H1 (cell line): ENCODE measurements at regions not wholly inside any gene's neighbourhood (a gene's known extent, or its start where the extent isn't known, plus 50 kb on each side); places are given as distances from the start of the nearest gene placed in this dataset.

Experiments used
- JUND ChIP-seq: IDR thresholded peaks from 2 replicates; pipeline ENCODE4 v1.6.1; 2011; ENCODE audit warnings: mild to moderate bottlenecking, improper control_type of control experiment, low read length
- POLR2A ChIP-seq, 2 experiments: IDR thresholded peaks; 1 replicate in 1 of 2; 2 replicates in 1 of 2; pipeline ENCODE4 v1.6.1; 2011; ENCODE audit warnings: low read depth in 2 of 2, low read length in 2 of 2, mild to moderate bottlenecking in 2 of 2; ENCODE audit errors: control extremely low read depth in 1 of 2
- POLR2AphosphoS5 ChIP-seq: IDR thresholded peaks from 2 replicates; pipeline ENCODE4 v1.6.1; 2011; ENCODE audit warnings: low read depth, low read length
- RAD21 ChIP-seq, 2 experiments: IDR thresholded peaks in 1 of 2; conservative IDR thresholded peaks in 1 of 2; 2 replicates each; pipeline ENCODE4 v1.6.1; 2011; ENCODE audit warnings: low read depth in 2 of 2, low read length in 2 of 2, improper control_type of control experiment in 1 of 2, inconsistent platforms in 1 of 2, mild to moderate bottlenecking in 1 of 2, moderate library complexity in 1 of 2
- TAF7 ChIP-seq: optimal IDR thresholded peaks from 2 replicates; pipeline ENCODE3; 2011; ENCODE audit warnings: low read depth, mild to moderate bottlenecking, inconsistent platforms, low read length, moderate library complexity, borderline replicate concordance
- TF ChIP-seq, protein P1 (sequence below), 3 experiments: IDR thresholded peaks; 1 replicate in 2 of 3; 2 replicates in 1 of 3; pipeline versions ENCODE4 v1.5.1 to v1.6.1; 2011; ENCODE audit warnings: low read length in 3 of 3, mild to moderate bottlenecking in 3 of 3, inconsistent platforms in 2 of 3, low read depth in 1 of 3, moderate library complexity in 1 of 3; ENCODE audit not compliant: insufficient read depth in 1 of 3; ENCODE audit errors: control extremely low read depth in 1 of 3
- TF ChIP-seq, protein P2 (sequence below): IDR thresholded peaks from 2 replicates; pipeline ENCODE4 v1.6.1; 2011; ENCODE audit warnings: low read length, improper control_type of control experiment

- no peak for TF ChIP-seq JUND
- TF ChIP-seq, protein P1, sequence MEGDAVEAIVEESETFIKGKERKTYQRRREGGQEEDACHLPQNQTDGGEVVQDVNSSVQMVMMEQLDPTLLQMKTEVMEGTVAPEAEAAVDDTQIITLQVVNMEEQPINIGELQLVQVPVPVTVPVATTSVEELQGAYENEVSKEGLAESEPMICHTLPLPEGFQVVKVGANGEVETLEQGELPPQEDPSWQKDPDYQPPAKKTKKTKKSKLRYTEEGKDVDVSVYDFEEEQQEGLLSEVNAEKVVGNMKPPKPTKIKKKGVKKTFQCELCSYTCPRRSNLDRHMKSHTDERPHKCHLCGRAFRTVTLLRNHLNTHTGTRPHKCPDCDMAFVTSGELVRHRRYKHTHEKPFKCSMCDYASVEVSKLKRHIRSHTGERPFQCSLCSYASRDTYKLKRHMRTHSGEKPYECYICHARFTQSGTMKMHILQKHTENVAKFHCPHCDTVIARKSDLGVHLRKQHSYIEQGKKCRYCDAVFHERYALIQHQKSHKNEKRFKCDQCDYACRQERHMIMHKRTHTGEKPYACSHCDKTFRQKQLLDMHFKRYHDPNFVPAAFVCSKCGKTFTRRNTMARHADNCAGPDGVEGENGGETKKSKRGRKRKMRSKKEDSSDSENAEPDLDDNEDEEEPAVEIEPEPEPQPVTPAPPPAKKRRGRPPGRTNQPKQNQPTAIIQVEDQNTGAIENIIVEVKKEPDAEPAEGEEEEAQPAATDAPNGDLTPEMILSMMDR (IDR thresholded peaks at IDR 0.05; ENCODE audit: control extremely low read depth in 1 of 3, insufficient read depth in 1 of 3, low read depth in 1 of 3, low read length in 3 of 3) = no peak
- no peak for TF ChIP-seq POLR2AphosphoS5
- no peak for TF ChIP-seq POLR2A (IDR thresholded peaks at IDR 0.05; ENCODE audit: control extremely low read depth in 1 of 2, low read depth in 2 of 2, low read length in 2 of 2)
- no peak for TF ChIP-seq RAD21 (IDR thresholded peaks at IDR 0.05 in 1 of 2, conservative IDR thresholded peaks at IDR 0.05 in 1 of 2; ENCODE audit: low read depth in 2 of 2, low read length in 2 of 2)
- no peak for TF ChIP-seq TAF7
- TF ChIP-seq, protein P2, sequence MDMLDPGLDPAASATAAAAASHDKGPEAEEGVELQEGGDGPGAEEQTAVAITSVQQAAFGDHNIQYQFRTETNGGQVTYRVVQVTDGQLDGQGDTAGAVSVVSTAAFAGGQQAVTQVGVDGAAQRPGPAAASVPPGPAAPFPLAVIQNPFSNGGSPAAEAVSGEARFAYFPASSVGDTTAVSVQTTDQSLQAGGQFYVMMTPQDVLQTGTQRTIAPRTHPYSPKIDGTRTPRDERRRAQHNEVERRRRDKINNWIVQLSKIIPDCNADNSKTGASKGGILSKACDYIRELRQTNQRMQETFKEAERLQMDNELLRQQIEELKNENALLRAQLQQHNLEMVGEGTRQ = no peak
Observed at GRCh38 chr4:62872856-62873255, 1536.4 kb downstream of the TECRL start.
